ENCODE measurements at regions not wholly inside any gene's neighbourhood (a gene's known extent, or its start where the extent isn't known, plus 50 kb on each side); places are given as distances from the start of the nearest gene placed in this dataset.

DNA sequence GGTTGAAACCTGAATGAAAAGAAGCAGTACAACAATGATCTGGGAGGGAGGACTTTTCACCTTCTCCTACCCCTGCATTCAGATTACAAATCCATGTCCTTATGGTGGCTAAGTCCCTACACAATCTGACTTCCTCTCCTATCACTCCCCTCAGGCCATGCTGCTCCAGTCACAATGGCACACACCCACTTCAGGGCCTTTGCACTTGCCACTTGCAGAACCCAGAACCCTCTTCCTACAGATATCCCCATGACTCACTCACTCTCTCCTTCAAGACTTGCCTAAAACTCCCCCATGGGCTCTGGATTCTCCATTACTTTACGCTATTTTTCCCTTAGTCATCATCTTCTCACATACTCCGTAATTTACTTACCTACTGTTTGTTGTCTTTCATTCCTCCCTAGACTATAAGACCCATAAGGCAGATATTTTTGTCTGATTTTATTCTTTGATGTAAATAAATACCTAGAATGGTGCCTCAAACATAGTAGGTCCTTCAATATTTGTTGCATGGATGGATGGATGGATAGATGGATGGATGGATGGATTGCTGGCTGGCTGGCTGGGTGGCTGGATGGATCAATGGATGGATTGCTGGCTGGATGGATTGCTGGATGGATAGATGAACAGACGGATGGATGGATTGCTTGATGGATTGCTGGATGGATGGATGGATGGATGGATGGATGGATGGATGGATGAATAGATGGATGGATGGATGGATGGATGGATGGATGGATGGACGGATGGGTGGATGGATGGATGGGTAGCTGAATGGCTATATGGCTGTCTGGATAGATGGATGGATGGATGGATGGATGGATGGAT lies 94.7 kb upstream of the NAV2 start:
- TF ChIP-seq, protein P1, sequence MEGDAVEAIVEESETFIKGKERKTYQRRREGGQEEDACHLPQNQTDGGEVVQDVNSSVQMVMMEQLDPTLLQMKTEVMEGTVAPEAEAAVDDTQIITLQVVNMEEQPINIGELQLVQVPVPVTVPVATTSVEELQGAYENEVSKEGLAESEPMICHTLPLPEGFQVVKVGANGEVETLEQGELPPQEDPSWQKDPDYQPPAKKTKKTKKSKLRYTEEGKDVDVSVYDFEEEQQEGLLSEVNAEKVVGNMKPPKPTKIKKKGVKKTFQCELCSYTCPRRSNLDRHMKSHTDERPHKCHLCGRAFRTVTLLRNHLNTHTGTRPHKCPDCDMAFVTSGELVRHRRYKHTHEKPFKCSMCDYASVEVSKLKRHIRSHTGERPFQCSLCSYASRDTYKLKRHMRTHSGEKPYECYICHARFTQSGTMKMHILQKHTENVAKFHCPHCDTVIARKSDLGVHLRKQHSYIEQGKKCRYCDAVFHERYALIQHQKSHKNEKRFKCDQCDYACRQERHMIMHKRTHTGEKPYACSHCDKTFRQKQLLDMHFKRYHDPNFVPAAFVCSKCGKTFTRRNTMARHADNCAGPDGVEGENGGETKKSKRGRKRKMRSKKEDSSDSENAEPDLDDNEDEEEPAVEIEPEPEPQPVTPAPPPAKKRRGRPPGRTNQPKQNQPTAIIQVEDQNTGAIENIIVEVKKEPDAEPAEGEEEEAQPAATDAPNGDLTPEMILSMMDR (IDR thresholded peaks at IDR 0.05), result no peak
- TF ChIP-seq POLR2A (IDR thresholded peaks at IDR 0.05), result no peak

All from esophagus squamous epithelium (tissue), 4 donors.